ENCODE measurements at regions not wholly inside any gene's neighbourhood (a gene's known extent, or its start where the extent isn't known, plus 50 kb on each side); places are given as distances from the start of the nearest gene placed in this dataset.

GRCh38 chr4:159447296-159447695 is 344.4 kb downstream of the RAPGEF2 start:
- no peak for TF ChIP-seq GATA2 (IDR thresholded peaks at IDR 0.05; ENCODE audit: low read depth, low read length)
- no peak for TF ChIP-seq GATA3 (IDR thresholded peaks at IDR 0.05; ENCODE audit: low read depth, low read length)
